H1 (cell line): ENCODE measurements at regions not wholly inside any gene's neighbourhood (a gene's known extent, or its start where the extent isn't known, plus 50 kb on each side); places are given as distances from the start of the nearest gene placed in this dataset.

Experiments
- ATF2 ChIP-seq: IDR thresholded peaks from 2 replicates; pipeline ENCODE4 v1.6.1; 2012; ENCODE audit warnings: low read length, inconsistent platforms
- BCL11A ChIP-seq, 2 experiments: IDR thresholded peaks; one replicate each; pipeline ENCODE4 v1.6.1; 2011; ENCODE audit warnings: low read depth in 2 of 2, low read length in 2 of 2, mild to moderate bottlenecking in 2 of 2
- CEBPB ChIP-seq: IDR thresholded peaks from 2 replicates; pipeline ENCODE4 v1.6.1; 2012; ENCODE audit warnings: low read depth, low read length
- CTCF ChIP-seq, 3 experiments: IDR thresholded peaks; 1 replicate in 2 of 3; 2 replicates in 1 of 3; pipeline versions ENCODE4 v1.5.1 to v1.6.1; 2011; ENCODE audit warnings: low read length in 3 of 3, mild to moderate bottlenecking in 3 of 3, inconsistent platforms in 2 of 3, low read depth in 1 of 3, moderate library complexity in 1 of 3; ENCODE audit not compliant: insufficient read depth in 1 of 3; ENCODE audit errors: control extremely low read depth in 1 of 3
- EP300 ChIP-seq, 2 experiments: IDR thresholded peaks; 1 replicate in 1 of 2; 2 replicates in 1 of 2; pipeline ENCODE4 v1.6.1; 2011 to 2012; ENCODE audit warnings: low read depth in 2 of 2, low read length in 2 of 2, mild to moderate bottlenecking in 2 of 2, borderline replicate concordance in 1 of 2, inconsistent platforms in 1 of 2, moderate library complexity in 1 of 2
- GABPA ChIP-seq: IDR thresholded peaks from 2 replicates; pipeline ENCODE4 v1.6.1; 2011; ENCODE audit warnings: mild to moderate bottlenecking, low read length, moderate library complexity, borderline replicate concordance; ENCODE audit not compliant: insufficient read depth
- GTF2F1 ChIP-seq: IDR thresholded peaks from 2 replicates; pipeline ENCODE4 v1.6.1; 2012; ENCODE audit warnings: low read depth, low read length, improper control_type of control experiment, borderline replicate concordance
- POLR2A ChIP-seq, 2 experiments: IDR thresholded peaks; 1 replicate in 1 of 2; 2 replicates in 1 of 2; pipeline ENCODE4 v1.6.1; 2011; ENCODE audit warnings: low read depth in 2 of 2, low read length in 2 of 2, mild to moderate bottlenecking in 2 of 2; ENCODE audit errors: control extremely low read depth in 1 of 2
- RXRA ChIP-seq: IDR thresholded peaks from 2 replicates; pipeline ENCODE4 v1.6.1; 2011; ENCODE audit warnings: low read depth, mild to moderate bottlenecking, low read length, moderate library complexity; ENCODE audit not compliant: insufficient read depth
- SP2 ChIP-seq: IDR thresholded peaks from 2 replicates; pipeline ENCODE4 v1.6.1; 2012; ENCODE audit warnings: mild to moderate bottlenecking, low read length, inconsistent platforms
- SUZ12 ChIP-seq: fragments of 200-600 bp; sonication (generic); IDR thresholded peaks from 2 replicates; pipeline ENCODE4 v1.6.1; 2012; ENCODE audit warnings: mild to moderate bottlenecking, inconsistent platforms, low read length, moderate library complexity, mixed read lengths
- TBP ChIP-seq: IDR thresholded peaks from 2 replicates; pipeline ENCODE4 v1.6.1; 2011; ENCODE audit warnings: low read depth, low read length, improper control_type of control experiment

DNA sequence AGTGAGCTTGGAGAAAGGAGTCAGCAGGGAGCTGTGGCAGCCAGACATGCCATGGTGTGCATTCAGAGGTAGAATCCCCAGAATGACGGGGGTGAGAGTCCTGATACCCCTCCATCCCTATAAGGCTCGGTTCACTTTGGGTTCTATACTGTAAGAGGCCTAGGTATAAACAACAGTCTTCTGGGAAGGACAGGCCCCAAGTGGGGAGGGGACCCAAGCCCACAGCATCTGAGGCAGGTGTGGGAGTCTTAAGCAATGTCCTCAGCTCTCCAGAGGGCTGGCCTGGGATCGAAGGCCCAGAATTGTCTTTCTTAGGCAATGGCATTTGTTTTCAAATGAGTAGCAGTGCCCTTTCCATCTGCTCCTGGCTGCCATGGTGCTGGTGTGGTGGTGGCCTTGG, 50.2 kb upstream of the MAMLD1 start:
- TF ChIP-seq ATF2 (no peak), TBP (no peak), GTF2F1 (no peak), GABPA (no peak), CTCF (IDR thresholded peaks at IDR 0.05; ENCODE audit: control extremely low read depth in 1 of 3, insufficient read depth in 1 of 3, low read depth in 1 of 3, low read length in 3 of 3) (no peak), POLR2A (IDR thresholded peaks at IDR 0.05; ENCODE audit: control extremely low read depth in 1 of 2, low read depth in 2 of 2, low read length in 2 of 2) (no peak), CEBPB (no peak), BCL11A (IDR thresholded peaks at IDR 0.05; ENCODE audit: low read depth in 2 of 2, low read length in 2 of 2) (no peak), SUZ12 (no peak), SP2 (no peak), RXRA (no peak), EP300 (IDR thresholded peaks at IDR 0.05; ENCODE audit: borderline replicate concordance in 1 of 2, low read depth in 2 of 2, low read length in 2 of 2) (no peak)
